ENCODE measurements at regions not wholly inside any gene's neighbourhood (a gene's known extent, or its start where the extent isn't known, plus 50 kb on each side); places are given as distances from the start of the nearest gene placed in this dataset.

DNA sequence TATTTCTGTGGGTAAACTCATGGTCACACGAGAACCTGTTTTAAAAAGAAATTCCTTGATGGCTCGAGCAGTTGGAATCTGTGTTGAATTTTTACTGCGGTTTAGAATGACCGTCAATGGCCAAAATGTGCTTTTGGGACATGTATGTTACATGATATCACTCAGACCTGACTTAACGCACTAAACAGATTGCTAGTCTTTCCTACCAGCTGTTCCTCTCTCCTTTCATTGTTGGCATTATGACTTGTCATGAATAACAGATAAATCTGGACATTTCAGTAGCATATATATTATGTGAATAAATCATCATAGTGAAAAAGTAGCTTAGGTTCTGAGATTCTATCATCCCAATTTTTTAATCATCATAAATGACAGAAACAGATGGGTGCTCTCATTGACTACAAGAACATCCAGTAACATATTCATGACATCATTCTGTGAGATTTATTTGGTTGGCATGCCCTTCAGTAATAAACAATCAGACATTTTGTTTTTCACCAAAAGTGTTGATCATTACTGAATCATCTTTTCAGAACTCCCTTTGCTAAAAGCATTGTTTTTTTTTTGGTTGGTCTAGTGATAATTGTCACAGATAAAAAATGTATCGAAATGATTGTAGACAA is 57.9 kb upstream of the NAV3 start:
- TF ChIP-seq, protein P1, sequence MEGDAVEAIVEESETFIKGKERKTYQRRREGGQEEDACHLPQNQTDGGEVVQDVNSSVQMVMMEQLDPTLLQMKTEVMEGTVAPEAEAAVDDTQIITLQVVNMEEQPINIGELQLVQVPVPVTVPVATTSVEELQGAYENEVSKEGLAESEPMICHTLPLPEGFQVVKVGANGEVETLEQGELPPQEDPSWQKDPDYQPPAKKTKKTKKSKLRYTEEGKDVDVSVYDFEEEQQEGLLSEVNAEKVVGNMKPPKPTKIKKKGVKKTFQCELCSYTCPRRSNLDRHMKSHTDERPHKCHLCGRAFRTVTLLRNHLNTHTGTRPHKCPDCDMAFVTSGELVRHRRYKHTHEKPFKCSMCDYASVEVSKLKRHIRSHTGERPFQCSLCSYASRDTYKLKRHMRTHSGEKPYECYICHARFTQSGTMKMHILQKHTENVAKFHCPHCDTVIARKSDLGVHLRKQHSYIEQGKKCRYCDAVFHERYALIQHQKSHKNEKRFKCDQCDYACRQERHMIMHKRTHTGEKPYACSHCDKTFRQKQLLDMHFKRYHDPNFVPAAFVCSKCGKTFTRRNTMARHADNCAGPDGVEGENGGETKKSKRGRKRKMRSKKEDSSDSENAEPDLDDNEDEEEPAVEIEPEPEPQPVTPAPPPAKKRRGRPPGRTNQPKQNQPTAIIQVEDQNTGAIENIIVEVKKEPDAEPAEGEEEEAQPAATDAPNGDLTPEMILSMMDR (IDR thresholded peaks at IDR 0.05): no peak
- TF ChIP-seq POLR2A (IDR thresholded peaks at IDR 0.05): no peak
